Stimulated activated CD4-positive, alpha-beta T cell treated with anti-CD3 and anti-CD28 coated beads, Interleukin-12 subunit alpha, Interleukin-12 subunit beta, amount 100 ng/mL, for 48 hours (primary cell): ENCODE measurements at regions not wholly inside any gene's neighbourhood (a gene's known extent, or its start where the extent isn't known, plus 50 kb on each side); places are given as distances from the start of the nearest gene placed in this dataset.
"Not testable (repeated sequence)": the region's sequence is repeated elsewhere in the genome, so short reads cannot be mapped to it uniquely, and the experiment has no call there.

Experiments used
- DNase-seq, 3 donors: peaks; one replicate each; pipeline ENCODE4 v3.0.0-alpha.2; 2020; ENCODE audit warnings: low read depth in 2 of 3, low spot score in 1 of 3

DNA sequence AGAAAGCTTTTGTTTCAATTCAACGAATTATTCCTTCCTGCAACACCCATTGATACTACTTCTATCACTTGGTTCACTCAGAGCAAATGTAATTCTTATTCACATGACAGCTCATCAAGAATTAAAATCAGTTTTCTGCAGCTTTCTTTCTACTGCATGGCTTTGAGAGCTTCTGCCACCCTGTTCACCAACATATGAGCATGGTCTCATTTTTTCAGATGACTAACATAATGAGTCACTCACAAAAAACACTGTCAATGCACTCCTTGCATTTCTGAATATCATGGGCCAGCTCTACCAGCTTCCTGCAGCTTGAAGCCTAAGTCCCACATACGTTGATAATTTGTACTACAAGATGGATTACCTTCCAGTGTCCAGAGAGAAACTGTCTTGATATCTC lies 342.9 kb downstream of the LRATD1 start:
- DNase-seq: no peak

DNA sequence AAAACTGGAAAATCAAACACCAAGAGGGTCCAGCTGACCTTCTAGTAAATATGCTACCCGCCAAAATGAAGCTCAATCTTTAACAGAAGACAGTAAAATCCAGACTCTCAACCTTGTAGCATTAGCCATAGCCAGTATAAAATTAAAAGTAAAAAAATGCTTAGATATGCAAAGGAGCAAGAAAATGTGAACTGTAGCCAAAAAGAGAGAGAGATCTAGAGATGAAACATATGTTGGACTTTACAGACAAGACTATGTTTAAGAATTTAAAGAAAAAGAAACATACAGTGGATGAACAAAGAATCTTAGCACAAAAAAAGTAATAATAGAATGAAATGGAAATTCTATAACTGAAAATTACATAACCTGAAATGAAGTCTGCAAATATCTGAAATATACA lies 344.5 kb downstream of the LRATD1 start:
- no peak for DNase-seq

DNA sequence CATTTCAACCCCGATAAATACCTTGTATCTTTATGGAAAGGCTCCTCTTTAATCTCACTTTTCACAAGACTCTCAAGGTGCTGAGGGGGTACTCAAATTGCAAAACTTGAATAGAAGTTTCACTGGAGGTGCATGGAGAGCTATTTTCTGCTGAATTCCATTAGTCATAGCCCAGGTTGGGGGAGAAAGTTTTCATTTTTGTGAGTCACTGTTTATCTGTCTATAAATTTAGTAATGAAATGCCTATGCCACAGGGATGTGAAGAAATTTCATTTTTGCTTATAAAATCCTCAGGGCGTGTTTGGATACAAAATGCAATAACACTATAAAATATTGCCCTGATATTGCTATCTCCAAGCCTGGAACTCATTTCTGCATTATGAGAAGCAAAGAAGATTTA lies 346.3 kb downstream of the LRATD1 start:
- DNase-seq: no peak

GRCh38 chr2:14982790-14983189 lies 350.3 kb downstream of the LRATD1 start:
- no peak for DNase-seq

- DNase-seq: no peak
Observed at GRCh38 chr2:14988600-14988999, 356.1 kb downstream of the LRATD1 start.

DNA sequence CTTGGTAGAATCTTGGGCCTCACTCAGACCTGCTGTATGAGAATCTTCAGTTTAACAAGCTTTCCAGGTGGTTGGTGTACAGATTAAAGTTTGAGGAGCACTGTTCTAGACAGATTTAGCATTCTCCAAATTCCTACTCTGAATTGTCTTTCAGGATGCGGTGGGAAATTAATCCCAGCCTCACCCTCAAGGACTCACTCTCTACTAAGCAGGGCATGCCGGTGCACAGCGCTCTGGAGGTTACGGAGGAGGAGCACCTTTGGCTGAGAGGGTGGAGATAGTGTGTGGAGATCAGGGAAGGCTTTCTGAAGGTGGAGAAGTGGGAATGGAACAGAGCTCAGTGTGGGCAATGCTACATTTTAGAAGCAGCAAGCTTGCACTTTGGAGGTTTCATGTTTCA lies 359.2 kb downstream of the LRATD1 start:
- no peak for DNase-seq

GRCh38 chr2:14994721-14995120 lies 362.2 kb downstream of the LRATD1 start:
- DNase-seq: no peak

- DNase-seq: no peak
Observed at GRCh38 chr2:14996351-14997014, 364.0 kb downstream of the LRATD1 start.

DNA sequence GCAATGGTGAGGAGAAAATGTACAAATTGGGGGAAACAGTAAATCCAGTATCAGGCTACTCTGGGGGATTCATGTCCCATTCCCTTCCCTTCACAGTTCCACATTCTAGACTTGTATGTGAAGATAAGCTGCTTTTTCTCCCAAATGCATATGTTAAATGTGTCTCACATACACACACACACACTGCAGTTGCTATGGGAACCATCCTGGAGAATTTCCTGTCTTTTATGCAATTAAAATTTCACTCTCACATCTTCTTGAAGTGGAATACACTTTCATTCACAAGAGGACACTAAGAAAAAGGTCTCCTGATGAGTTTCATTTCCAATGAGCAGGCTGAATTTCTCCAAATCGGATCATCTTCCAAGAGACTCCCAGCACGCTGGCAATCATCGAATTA lies 366.0 kb downstream of the LRATD1 start:
- no peak for DNase-seq

- DNase-seq: no peak
Observed at GRCh38 chr2:14999114-14999661, 366.7 kb downstream of the LRATD1 start.

GRCh38 chr2:15002519-15002918 lies 370.0 kb downstream of the LRATD1 start:
- not testable (repeated sequence) for DNase-seq

DNA sequence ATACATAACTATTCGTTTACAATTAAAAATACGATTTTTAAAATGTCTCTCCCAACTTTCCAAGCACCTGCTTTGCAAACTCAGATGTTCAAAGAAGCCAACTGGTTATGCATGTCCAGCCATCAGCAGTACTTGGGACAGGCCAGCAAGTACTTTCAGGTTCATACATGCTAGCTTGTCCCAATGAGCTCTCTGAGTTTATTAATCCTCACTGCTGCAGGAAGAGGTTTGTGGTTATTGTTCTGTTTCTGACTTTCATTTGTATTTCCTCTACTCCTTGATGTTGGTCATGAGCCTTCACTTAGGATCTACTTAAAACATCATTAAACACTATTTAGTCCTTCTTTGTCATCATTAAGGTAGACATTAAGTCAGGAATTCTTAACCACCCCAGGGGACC lies 374.1 kb downstream of the LRATD1 start:
- no peak for DNase-seq

DNA sequence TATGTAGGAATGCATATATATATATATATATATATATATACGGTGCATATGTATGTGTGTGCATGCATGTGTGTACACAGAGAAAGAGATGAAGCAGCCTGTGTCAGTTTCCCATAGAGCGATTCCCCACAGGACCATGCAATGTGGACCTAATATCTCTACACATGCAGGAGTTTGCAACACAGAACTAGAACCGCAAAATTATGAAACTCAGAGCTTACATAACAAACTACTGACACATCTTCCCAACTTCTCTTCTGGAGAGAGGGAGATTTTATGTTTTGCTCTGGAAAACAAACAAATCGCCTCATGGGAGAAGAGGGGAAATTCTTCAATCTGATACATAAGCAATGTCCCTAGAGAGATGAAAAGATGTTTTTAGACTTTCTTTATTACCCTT lies 377.2 kb downstream of the LRATD1 start:
- DNase-seq: no peak

DNA sequence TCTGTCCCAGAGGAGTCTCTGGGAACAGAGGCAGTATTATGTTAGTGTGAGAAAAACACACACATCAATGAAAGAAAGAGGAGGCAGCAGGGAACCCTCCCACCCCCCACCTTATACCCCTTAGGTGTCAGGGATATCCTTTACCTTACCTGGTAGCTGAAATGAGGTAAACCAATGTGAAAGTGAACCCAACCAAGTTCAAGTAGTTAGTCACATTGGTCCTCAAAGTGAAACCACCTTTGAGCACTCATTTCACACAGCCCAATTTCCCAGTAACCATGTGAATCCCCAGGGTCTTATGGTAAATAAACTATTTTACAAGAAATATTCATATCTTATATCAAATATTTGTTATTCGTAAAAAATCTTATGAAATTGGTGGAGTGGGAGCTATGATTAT lies 377.8 kb downstream of the LRATD1 start:
- no peak for DNase-seq

- no peak for DNase-seq
Observed at GRCh38 chr2:15018814-15019213, 386.3 kb downstream of the LRATD1 start.

GRCh38 chr2:15023221-15023620 lies 390.7 kb downstream of the LRATD1 start:
- DNase-seq: no peak

- no peak for DNase-seq
Observed at GRCh38 chr2:15028406-15028805, 395.9 kb downstream of the LRATD1 start.

- no peak for DNase-seq
Observed at GRCh38 chr2:15031745-15032240, 399.3 kb downstream of the LRATD1 start.

- DNase-seq: no peak
Observed at GRCh38 chr2:15034246-15034645, 401.7 kb downstream of the LRATD1 start.

GRCh38 chr2:15034860-15035259 lies 402.3 kb downstream of the LRATD1 start:
- DNase-seq: no peak

GRCh38 chr2:15038366-15039364 lies 406.1 kb downstream of the LRATD1 start:
- peak in 1 of 3 donors; percentile 10 for DNase-seq
